GM12874 (cell line): ENCODE measurements at regions not wholly inside any gene's neighbourhood (a gene's known extent, or its start where the extent isn't known, plus 50 kb on each side); places are given as distances from the start of the nearest gene placed in this dataset.

Source experiments
- TF ChIP-seq, protein P1 (sequence below): IDR thresholded peaks from 2 replicates; pipeline ENCODE4 v1.5.1; 2011; ENCODE audit warnings: low read depth, mild to moderate bottlenecking, control low read depth, low read length, moderate library complexity; ENCODE audit not compliant: insufficient read depth

GRCh38 chr5:57695179-57695578, 212.6 kb upstream of the ACTBL2 start:
- TF ChIP-seq, protein P1, sequence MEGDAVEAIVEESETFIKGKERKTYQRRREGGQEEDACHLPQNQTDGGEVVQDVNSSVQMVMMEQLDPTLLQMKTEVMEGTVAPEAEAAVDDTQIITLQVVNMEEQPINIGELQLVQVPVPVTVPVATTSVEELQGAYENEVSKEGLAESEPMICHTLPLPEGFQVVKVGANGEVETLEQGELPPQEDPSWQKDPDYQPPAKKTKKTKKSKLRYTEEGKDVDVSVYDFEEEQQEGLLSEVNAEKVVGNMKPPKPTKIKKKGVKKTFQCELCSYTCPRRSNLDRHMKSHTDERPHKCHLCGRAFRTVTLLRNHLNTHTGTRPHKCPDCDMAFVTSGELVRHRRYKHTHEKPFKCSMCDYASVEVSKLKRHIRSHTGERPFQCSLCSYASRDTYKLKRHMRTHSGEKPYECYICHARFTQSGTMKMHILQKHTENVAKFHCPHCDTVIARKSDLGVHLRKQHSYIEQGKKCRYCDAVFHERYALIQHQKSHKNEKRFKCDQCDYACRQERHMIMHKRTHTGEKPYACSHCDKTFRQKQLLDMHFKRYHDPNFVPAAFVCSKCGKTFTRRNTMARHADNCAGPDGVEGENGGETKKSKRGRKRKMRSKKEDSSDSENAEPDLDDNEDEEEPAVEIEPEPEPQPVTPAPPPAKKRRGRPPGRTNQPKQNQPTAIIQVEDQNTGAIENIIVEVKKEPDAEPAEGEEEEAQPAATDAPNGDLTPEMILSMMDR, result no peak

DNA sequence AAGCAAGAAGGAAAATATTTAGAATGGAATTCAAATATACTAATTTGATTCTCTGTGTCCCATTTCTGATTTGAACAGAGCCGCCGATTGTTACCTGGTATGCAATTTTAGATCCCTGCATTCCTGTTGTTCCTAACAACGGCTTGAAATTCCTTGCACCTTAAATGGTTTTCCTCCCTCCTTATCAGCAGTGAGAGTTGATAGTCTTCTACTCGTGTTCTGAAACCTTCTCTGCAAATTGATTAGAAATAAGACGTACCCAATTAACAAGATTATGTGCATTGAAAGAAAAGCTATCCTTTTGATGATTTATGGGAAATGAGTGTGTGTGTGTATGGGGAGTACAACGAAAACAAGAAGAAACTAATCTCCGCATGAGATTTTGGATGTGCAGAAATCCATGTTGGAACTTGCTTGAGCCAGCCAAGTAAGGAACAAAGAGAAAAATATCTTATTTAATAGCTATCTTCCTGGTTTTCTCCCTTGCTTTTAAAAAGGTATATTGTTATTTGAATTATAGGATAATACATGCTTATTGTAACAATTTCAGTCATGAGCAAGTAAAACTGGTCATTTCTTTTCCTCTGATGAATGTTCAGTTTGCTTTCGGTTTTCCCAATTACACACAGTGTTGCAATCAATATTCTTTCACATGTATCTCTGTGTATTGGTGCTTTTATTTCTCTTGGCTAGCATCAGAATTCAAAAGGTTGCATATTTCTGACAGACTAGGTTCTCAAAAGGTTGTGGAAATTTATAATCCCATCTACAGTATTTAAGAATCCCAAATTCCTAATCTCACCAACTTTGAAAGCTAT, 211.1 kb upstream of the ACTBL2 start:
- TF ChIP-seq, protein P1, result no peak

DNA sequence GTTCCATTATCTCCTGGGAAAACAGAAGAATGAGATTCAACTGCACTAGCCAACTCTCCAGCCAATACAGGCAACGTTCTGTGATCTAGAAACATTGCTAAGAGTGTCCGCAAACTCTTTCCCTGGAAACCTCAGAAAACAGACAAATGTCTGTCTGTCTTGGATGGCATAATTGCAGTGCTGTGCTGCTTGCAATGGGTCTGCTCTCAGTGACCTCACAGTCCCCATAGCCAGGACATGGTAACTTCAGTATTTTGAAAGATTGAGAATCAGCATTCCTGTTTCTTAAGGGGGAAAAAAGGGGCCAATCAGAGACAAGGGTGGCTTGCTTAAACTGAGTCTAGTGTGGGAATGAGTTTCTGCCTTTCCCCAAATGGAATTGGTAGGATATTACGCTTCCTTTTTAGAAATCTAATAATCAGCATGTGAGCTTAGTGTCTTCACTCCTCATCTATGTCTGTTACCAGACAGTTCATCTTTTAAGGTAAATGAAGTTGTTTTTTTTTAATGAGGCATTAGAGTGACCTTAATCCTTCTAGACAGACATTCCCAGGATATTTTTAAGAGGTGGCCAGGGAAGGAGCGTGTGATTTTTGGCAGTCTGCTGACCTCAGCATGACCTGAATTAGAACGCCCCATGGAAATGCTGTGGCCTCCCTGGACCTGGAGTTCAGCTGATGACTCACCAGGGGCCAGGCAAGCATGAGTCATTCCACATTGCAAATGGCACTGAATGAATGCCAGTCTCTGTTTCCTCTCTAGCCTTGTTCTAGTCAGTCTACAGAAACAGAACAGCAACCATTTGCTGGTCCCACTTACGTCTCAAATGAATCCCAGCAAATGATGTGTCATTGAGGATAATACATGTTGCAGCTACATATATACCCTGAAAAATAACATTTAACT, 210.2 kb upstream of the ACTBL2 start:
- TF ChIP-seq, protein P1, result no peak

DNA sequence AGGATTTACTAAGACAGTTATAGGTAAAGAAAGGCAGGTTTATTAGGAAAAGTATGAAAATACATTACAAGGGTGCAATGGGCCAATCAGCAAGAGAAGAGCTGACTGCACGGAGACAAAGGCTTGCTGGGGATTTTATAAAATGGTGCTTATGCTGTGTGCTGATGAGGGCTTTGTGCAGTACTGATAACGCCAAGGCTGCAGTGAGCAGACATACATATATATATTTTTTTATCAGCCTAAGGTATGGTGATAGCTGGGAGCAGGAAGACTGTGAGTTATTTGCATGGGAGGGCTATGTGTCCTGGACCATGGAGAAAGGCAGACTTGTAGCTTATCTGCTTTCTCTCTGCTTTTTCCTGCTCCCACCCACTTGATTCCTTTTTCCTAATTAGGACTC, 208.1 kb upstream of the ACTBL2 start:
- TF ChIP-seq, protein P1, result no peak

DNA sequence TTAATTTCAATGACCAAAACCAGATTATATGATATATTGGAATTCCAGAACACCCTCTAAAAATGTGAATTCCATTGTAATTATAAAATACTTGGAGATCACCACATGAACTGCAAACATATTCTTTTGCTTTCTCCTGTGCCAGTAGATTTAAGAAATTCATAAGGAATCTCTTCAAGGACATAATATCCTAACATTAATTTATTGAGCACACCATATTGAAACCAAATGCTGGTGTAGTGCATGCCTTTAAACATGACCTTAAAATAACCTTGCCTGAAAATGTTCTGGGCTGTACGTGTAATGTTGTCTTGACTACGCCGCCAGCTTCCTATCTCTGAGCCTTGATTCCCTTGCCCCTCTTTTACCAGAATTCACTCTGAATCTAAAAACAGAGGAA, 205.0 kb upstream of the ACTBL2 start:
- TF ChIP-seq, protein P1, result no peak

DNA sequence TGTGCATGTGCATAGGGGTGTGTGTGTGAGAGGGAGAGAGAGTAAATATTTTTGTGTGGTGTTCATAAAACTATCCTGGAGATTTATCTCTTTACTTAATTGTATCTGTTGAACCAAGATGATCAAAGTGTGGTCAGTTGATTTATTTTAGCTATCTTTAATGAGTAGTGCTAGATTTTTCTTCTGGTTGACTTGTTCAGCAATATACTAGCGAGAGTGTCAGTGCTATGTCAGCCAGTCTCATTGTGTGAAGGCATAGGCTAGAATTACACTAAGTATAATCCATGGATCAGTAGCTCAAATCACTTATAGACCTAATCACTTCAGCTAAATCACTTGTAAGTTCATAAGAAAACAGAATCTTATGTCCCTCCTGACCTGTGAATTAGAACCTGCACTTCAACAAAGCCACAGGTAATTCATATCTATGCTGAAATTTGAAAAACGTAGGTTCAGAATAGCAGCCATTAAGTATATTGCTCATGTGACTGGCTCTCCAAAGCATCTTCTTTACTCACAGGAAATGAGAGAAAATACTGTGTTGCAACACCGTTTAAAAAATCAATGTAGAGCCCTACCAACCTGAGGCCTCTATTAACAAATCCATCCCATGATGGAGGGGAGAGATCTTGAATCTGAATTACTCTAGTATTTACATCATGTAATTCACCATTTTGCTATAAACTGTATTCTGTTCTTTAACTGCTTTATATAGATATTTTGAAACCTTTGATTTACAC, 203.1 kb upstream of the ACTBL2 start:
- TF ChIP-seq, protein P1, result no peak

DNA sequence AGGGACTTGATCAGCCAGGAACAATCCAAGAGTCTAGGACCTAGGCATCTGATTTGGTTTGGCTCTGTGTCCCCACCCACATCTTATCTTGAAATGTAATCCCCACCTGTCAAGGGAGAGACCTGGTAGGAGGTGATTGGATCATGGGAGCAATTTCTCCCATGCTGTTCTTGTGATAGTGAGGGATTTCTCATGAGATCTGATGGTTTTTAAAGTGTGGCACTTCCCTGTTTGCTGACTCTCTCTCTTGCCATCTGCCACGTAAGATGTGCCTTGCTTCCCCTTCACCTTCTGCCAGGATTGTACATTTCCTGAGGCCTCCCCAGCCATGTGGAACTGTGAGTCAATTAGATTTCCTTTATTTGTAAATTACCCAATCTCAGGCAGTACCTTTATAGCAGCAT, 201.7 kb upstream of the ACTBL2 start:
- TF ChIP-seq, protein P1, result no peak
